ENCODE measurements at regions not wholly inside any gene's neighbourhood (a gene's known extent, or its start where the extent isn't known, plus 50 kb on each side); places are given as distances from the start of the nearest gene placed in this dataset.

DNA sequence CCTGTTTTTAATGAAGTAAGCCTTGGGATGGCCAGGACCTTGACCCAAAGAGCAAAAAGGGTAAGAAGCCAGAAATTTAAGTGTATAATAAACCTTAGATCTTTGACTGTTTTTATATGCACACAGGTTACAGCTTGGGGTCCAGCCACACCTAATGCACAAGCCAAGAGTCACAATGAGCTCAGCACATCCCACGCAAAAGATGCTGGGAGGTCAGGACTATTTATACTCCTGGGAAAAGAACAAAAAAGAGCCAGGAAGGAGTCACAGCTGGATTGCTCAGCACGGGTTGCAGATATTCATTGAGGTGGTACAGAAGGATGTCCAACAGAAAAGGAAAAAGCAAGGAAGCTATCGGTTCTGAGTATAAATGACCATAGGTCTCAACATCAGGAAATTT, 536.3 kb downstream of the NTRK3 start:
- DNase-seq (no peak), ATAC-seq (ENCODE audit: low read depth) (no peak)
- no peak overlapping the region for H3K14ac ChIP-seq (replicated peaks; ENCODE audit: low read depth, low read length)
- CTCF ChIA-PET = no interaction called here
- H3K18ac ChIP-seq (ENCODE audit: low read depth, low read length) = no peak overlapping the region
- H2AK5ac ChIP-seq (ENCODE audit: low read depth, low read length) = no peak overlapping the region
- H3K36me3 ChIP-seq (ENCODE audit: control insufficient read depth, insufficient read depth, low read length) = no peaks in the 10 kb centered on the region
- POLR2A ChIA-PET (ENCODE audit: unreplicated experiment) = no interaction called here
- no peak overlapping the region for H2BK20ac ChIP-seq (ENCODE audit: low read depth, low read length)
- no peak overlapping the region for H3K4ac ChIP-seq (ENCODE audit: low read depth, low read length)
- no peak overlapping the region for H2BK15ac ChIP-seq (ENCODE audit: low read depth, low read length)
- H3K9me1 ChIP-seq (ENCODE audit: insufficient read depth, low read length) = no peaks in the 10 kb centered on the region
- H3K27me3 ChIP-seq (ENCODE audit: control insufficient read depth, insufficient read depth, low read length) = no peaks in the 10 kb centered on the region
- H3K4me1 ChIP-seq (ENCODE audit: control insufficient read depth, insufficient read depth, low read length) = no peaks in the 10 kb centered on the region
- H2BK5ac ChIP-seq (ENCODE audit: low read depth, low read length, poor library complexity, severe bottlenecking) = no peak overlapping the region
- H2AK9ac ChIP-seq (replicated peaks; ENCODE audit: low read depth, low read length, poor library complexity) = no peak overlapping the region
- no peaks in the 10 kb centered on the region for H4K20me1 ChIP-seq (ENCODE audit: insufficient read depth, low read length)
- no TSS peak for BruUV-seq (replicated peaks)
- H3K9me3 ChIP-seq (ENCODE audit: control insufficient read depth, insufficient read depth, low read length) = no peaks in the 10 kb centered on the region
- in situ Hi-C loops (cut with MboI; ENCODE audit: low sequenced_read_pairs) (no loop called here), intact Hi-C loops (cut with micrococcal nuclease) (no loop called here), dilution Hi-C loops (cut with HindIII; ENCODE audit: low sequenced_read_pairs, unreplicated experiment) (no loop called here)
- H4K8ac ChIP-seq (ENCODE audit: low read depth in 2 of 2, low read length in 2 of 2) = no peak overlapping the region
- no peak overlapping the region for H3K23ac ChIP-seq (ENCODE audit: low read depth, low read length)
- no peak overlapping the region for H3K9ac ChIP-seq (ENCODE audit: low read depth, low read length)
- no CpG with 5 or more reads among the region's 3 CpGs for WGBS, 2 experiments (ENCODE audit: extremely low coverage in 2 of 2, insufficient read length in 1 of 2)
- H3K4me2 ChIP-seq (ENCODE audit: low read depth, low read length) = no peak overlapping the region
- no peak overlapping the region for H2AFZ ChIP-seq (replicated peaks; ENCODE audit: low read length, poor library complexity)
- H2BK120ac ChIP-seq (ENCODE audit: low read depth, low read length) = no peak overlapping the region
- H3K79me1 ChIP-seq (ENCODE audit: low read depth in 1 of 2, low read length in 2 of 2) = no peaks in the 10 kb centered on the region
- H4K5ac ChIP-seq (ENCODE audit: low read depth, low read length) = no peak overlapping the region
- H4K91ac ChIP-seq (ENCODE audit: insufficient read depth, low read depth, low read length) = no peak overlapping the region
- TF ChIP-seq NFE2L2 (IDR thresholded peaks at IDR 0.05; ENCODE audit: low read depth, low read length) (no peak), CEBPB (IDR thresholded peaks at IDR 0.05; ENCODE audit: low read depth, low read length) (no peak), POLR2A (IDR thresholded peaks at IDR 0.05; ENCODE audit: low read depth, low read length) (no peak), CHD1 (IDR thresholded peaks at IDR 0.05; ENCODE audit: low read depth, low read length) (no peak), RFX5 (IDR thresholded peaks at IDR 0.05; ENCODE audit: low read depth, low read length) (no peak), MXI1 (IDR thresholded peaks at IDR 0.05; ENCODE audit: borderline replicate concordance, low read depth, low read length) (no peak), SMC3 (IDR thresholded peaks at IDR 0.05; ENCODE audit: low read depth, low read length) (no peak), MAZ (IDR thresholded peaks at IDR 0.05; ENCODE audit: borderline replicate concordance, low read depth, low read length) (no peak)
- TF ChIP-seq, protein P1, sequence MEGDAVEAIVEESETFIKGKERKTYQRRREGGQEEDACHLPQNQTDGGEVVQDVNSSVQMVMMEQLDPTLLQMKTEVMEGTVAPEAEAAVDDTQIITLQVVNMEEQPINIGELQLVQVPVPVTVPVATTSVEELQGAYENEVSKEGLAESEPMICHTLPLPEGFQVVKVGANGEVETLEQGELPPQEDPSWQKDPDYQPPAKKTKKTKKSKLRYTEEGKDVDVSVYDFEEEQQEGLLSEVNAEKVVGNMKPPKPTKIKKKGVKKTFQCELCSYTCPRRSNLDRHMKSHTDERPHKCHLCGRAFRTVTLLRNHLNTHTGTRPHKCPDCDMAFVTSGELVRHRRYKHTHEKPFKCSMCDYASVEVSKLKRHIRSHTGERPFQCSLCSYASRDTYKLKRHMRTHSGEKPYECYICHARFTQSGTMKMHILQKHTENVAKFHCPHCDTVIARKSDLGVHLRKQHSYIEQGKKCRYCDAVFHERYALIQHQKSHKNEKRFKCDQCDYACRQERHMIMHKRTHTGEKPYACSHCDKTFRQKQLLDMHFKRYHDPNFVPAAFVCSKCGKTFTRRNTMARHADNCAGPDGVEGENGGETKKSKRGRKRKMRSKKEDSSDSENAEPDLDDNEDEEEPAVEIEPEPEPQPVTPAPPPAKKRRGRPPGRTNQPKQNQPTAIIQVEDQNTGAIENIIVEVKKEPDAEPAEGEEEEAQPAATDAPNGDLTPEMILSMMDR (conservative IDR thresholded peaks at IDR 0.05; ENCODE audit: low read depth, low read length) = no peak
- no peak overlapping the region for H3K56ac ChIP-seq (ENCODE audit: extremely low read depth, insufficient read depth, low read length)
- no peak overlapping the region for H3K4me3 ChIP-seq (ENCODE audit: insufficient read depth, low read depth, low read length)
- no peak overlapping the region for H3K27ac ChIP-seq (ENCODE audit: insufficient read depth, low read length)
